ENCODE measurements at regions not wholly inside any gene's neighbourhood (a gene's known extent, or its start where the extent isn't known, plus 50 kb on each side); places are given as distances from the start of the nearest gene placed in this dataset.

DNA sequence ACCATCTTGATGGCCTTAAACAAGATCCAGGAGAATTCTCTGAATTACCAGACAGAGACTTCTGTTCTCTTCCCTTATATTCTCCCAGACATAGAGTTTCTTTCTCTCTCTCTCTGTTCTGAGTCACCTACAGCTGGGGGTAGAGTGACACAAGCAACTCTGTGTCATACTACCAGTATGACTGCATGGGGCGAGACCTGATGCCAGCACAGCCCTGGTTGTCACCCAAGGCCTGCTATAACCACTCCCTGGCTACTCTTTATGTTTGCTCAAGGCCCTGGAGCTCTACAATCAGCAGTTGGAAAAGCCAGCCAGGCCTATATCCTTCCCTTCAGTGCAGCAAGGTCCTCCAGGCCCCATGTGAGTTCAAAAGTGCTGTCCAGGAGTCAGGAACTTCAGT, 114.2 kb upstream of the TENT5D start:
- no peak for DNase-seq (ENCODE audit: low read depth in 2 of 2)

GRCh38 chrX:80312448-80312847, 107.8 kb upstream of the TENT5D start:
- no peak for DNase-seq (ENCODE audit: low read depth in 2 of 2)

DNA sequence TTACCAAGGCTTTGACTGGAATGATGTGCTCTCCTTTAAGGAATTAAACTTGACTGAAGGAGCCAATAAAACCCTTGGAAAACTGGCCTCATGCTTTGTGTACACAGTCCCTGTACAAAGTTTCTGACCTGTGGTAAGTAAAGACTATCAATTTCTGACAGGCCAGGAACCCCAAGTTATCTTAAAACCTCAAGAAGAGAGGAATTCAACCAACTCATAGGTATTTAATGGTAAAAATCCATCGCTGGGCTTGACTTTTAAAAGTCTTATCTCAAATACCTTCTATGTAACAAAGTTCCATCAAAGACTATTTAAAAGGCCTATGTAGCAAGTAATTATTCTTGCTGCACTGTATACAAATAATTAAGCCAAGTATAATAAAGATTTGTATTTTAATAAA, 103.7 kb upstream of the TENT5D start:
- DNase-seq (ENCODE audit: low read depth in 2 of 2): no peak

- no peak for DNase-seq (ENCODE audit: low read depth in 2 of 2)
Observed at GRCh38 chrX:80317646-80318045, 102.6 kb upstream of the TENT5D start.

- DNase-seq (ENCODE audit: low read depth in 2 of 2): no peak
Observed at GRCh38 chrX:80331285-80331684, 89.0 kb upstream of the TENT5D start.

DNA sequence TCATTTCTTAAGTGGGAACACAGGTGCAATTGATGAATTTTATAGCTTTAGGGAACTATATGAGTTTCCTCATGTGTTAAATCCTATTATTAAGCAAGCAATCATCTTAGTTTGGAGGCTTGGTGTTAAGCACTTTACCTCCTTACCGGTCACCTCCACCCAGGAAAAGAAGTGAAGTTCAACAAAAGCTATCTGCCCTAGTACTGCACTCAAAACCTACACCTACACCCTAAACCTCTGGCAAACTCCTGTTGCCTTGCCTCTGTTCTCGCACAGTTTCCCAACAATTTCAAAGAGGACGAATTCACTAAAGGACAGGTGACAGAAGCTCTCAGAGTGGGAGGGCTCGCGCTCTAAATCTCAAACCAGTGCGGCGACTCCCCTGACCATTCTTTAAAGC, 85.7 kb upstream of the TENT5D start:
- DNase-seq (ENCODE audit: low read depth in 2 of 2): no peak

DNA sequence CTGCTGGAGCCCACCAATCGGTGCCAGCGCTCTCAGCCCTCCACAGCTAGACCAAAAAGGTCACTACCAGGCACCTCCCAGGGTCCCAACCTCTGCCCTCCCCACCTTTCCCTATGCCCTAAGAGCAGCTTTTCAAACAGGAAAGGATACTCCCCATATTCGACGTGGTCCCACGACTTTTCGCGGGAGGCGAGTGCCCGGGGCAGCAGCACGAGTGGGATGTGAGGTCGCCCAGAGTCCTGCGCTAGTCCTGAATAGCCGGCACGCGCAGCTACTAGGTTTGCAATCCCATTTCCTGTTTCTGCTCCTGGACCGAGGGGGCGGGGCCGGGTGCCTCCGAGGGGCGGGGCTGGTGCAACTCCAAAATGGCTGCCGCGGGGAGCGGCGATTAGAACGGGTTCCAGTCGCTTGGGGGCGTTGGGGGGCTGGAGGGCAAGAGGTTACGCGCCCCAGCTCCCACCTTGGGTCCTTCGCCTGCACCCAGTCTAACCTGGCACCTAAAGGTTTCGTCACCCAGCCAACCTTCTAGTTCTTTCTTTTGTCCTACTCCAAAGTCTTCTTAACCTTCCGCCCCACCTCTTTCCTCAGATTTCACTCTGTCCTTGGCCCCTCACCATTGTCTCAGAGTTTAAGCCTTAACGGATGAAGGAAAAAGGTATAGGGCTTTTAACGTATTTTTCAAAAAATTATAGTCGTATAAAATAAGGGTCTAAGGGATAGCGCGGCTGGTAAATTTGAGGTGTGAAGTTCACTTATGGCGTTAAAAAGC, 85.0 kb upstream of the TENT5D start:
- no peak for DNase-seq (ENCODE audit: low read depth in 2 of 2)

- DNase-seq (ENCODE audit: low read depth in 2 of 2): no peak
Observed at GRCh38 chrX:80354966-80355465, 65.2 kb upstream of the TENT5D start.

All from fibroblast of skin of left quadriceps (primary cell).